ENCODE measurements at regions not wholly inside any gene's neighbourhood (a gene's known extent, or its start where the extent isn't known, plus 50 kb on each side); places are given as distances from the start of the nearest gene placed in this dataset.

DNA sequence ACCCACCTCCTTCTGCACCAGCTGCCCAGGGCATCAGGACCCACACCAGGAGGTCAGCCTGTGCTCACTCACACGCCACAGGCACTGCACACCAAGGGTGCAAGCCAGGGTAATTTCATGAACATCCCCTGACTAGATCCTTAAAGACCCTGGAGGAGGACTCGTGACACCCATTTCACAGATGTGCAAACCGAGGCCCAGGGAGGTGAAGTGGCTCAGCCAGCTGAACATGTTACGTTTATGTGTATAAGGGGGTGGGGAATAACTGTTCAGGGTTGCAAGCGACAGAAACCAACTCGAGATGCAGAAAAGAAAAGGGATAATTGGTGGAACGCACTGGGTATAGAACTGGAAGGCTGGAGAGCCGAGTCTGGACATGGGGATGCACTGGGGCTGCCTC is 138.1 kb upstream of the FOXF1 start:
- no peak for TF ChIP-seq CTCF (IDR thresholded peaks at IDR 0.05; ENCODE audit: poor library complexity, severe bottlenecking)
- H3K27me3 ChIP-seq (ENCODE audit: insufficient read depth, poor library complexity, severe bottlenecking): peaks cover 8% of the 10 kb centered on the region
- no peaks in the 10 kb centered on the region for H3K9me3 ChIP-seq (ENCODE audit: severe bottlenecking)
- no peak overlapping the region for H3K4me3 ChIP-seq (ENCODE audit: severe bottlenecking)
- DNase-seq (ENCODE audit: low spot score) (no peak), ATAC-seq (ENCODE audit: low read depth) (no peak)
- H3K27ac ChIP-seq (ENCODE audit: poor library complexity, severe bottlenecking): no peak overlapping the region
- H3K4me1 ChIP-seq (ENCODE audit: insufficient read depth, poor library complexity, severe bottlenecking): no peaks in the 10 kb centered on the region
- H3K36me3 ChIP-seq (ENCODE audit: low read depth): no peaks in the 10 kb centered on the region

DNA sequence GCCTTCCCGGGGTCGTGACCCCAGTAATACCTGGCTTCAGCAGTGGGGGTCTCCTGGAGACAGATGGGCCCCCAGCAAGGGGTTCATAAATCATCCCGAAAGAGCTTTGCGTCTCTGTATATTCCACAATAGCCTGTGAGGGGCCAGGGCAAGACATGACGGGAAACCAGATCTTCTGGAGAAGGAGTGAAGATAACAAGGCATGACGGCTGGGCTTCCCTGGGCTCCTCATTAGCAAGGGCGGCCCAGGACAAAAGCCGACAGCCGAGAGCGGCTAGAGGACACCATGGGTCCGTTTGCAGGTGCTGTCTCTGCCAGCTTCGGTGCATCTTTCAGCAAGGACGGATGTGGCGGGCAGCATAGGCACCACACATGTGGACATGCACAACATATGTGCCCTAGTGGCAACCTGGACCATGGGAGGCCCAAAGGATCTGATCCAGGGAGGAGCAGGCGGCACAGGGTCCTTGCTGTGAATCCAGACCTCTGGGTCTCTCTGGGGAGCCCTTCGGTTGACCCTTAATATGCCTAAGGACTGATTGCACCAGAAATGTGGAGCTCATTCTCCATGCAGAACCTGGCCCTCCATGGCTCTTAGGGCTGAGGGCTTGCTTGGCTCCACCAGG is 136.9 kb upstream of the FOXF1 start:
- Histone ChIP-seq H3K27ac (ENCODE audit: poor library complexity, severe bottlenecking) (no peak overlapping the region), H3K36me3 (ENCODE audit: low read depth) (no peaks in the 10 kb centered on the region), H3K4me3 (ENCODE audit: severe bottlenecking) (no peak overlapping the region), H3K27me3 (ENCODE audit: insufficient read depth, poor library complexity, severe bottlenecking) (no peaks in the 10 kb centered on the region), H3K9me3 (ENCODE audit: severe bottlenecking) (no peaks in the 10 kb centered on the region), H3K4me1 (ENCODE audit: insufficient read depth, poor library complexity, severe bottlenecking) (no peaks in the 10 kb centered on the region)
- DNase-seq (ENCODE audit: low spot score) (no peak), ATAC-seq (ENCODE audit: low read depth) (no peak)
- no peak for TF ChIP-seq CTCF (IDR thresholded peaks at IDR 0.05; ENCODE audit: poor library complexity, severe bottlenecking)

DNA sequence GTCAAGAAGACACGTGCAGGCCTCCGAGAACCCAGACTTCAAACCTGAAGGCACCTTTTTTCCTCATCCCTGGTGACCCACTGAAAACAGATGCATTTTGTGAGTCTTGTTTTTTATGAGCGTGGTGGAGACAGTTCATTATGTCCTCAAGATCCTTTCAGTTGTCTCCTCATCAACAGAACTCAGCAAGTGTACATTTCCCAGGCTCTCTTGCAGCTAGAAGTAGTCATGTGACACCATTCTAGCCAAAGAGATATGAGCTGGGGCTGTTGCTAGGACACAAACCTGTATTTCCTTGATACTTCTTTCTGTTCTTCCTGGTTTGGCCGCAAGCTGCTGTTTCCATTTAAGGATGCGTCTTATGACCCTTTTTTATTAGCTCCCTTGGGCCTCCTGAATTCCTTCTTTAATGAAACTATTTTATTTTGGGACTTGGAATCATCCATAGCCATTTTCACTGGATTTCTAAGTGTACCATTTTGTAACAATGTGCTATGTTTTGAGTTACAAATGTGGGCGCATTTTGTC is 135.7 kb upstream of the FOXF1 start:
- DNase-seq (ENCODE audit: low spot score) (no peak), ATAC-seq (ENCODE audit: low read depth) (no peak)
- no peaks in the 10 kb centered on the region for H3K4me1 ChIP-seq (ENCODE audit: insufficient read depth, poor library complexity, severe bottlenecking)
- H3K36me3 ChIP-seq (ENCODE audit: low read depth): no peaks in the 10 kb centered on the region
- no peaks in the 10 kb centered on the region for H3K27me3 ChIP-seq (ENCODE audit: insufficient read depth, poor library complexity, severe bottlenecking)
- no peak for TF ChIP-seq CTCF (IDR thresholded peaks at IDR 0.05; ENCODE audit: poor library complexity, severe bottlenecking)
- H3K9me3 ChIP-seq (ENCODE audit: severe bottlenecking): no peaks in the 10 kb centered on the region
- no peak overlapping the region for H3K4me3 ChIP-seq (ENCODE audit: severe bottlenecking)
- H3K27ac ChIP-seq (ENCODE audit: poor library complexity, severe bottlenecking): no peak overlapping the region

DNA sequence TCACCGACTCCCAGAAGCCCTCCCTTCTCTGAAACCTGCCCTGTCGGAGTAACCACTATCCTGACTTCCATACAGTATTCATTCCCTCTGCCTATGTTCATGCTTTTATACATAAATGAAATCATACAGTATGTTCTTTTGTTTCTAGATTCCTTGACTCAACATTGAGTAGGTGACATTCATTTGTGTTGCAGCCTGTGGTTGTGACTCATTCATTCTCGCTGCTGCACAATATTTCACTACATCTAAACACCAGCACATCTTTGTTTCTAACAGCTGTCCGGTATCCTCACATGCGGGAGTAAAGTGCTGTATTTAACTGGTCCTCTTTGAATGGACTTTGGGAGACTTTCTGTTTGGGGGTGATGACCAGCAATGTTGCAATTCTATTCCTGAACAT is 135.0 kb upstream of the FOXF1 start:
- Histone ChIP-seq H3K27me3 (ENCODE audit: insufficient read depth, poor library complexity, severe bottlenecking) (no peaks in the 10 kb centered on the region), H3K9me3 (ENCODE audit: severe bottlenecking) (no peaks in the 10 kb centered on the region), H3K36me3 (ENCODE audit: low read depth) (no peaks in the 10 kb centered on the region), H3K27ac (ENCODE audit: poor library complexity, severe bottlenecking) (no peak overlapping the region), H3K4me3 (ENCODE audit: severe bottlenecking) (no peak overlapping the region), H3K4me1 (ENCODE audit: insufficient read depth, poor library complexity, severe bottlenecking) (no peaks in the 10 kb centered on the region)
- DNase-seq (ENCODE audit: low spot score) (no peak), ATAC-seq (ENCODE audit: low read depth) (peak; percentile 80)
- no peak for TF ChIP-seq CTCF (IDR thresholded peaks at IDR 0.05; ENCODE audit: poor library complexity, severe bottlenecking)

GRCh38 chr16:86375851-86376250 is 134.5 kb upstream of the FOXF1 start:
- no peak for TF ChIP-seq CTCF (IDR thresholded peaks at IDR 0.05; ENCODE audit: poor library complexity, severe bottlenecking)
- Histone ChIP-seq H3K36me3 (ENCODE audit: low read depth) (no peaks in the 10 kb centered on the region), H3K4me1 (ENCODE audit: insufficient read depth, poor library complexity, severe bottlenecking) (no peaks in the 10 kb centered on the region), H3K4me3 (ENCODE audit: severe bottlenecking) (no peak overlapping the region), H3K27ac (ENCODE audit: poor library complexity, severe bottlenecking) (no peak overlapping the region), H3K27me3 (ENCODE audit: insufficient read depth, poor library complexity, severe bottlenecking) (no peaks in the 10 kb centered on the region), H3K9me3 (ENCODE audit: severe bottlenecking) (no peaks in the 10 kb centered on the region)
- DNase-seq (ENCODE audit: low spot score): no peak
- ATAC-seq (ENCODE audit: low read depth): no peak
